Right lobe of liver (tissue), 6 donors: ENCODE measurements at regions not wholly inside any gene's neighbourhood (a gene's known extent, or its start where the extent isn't known, plus 50 kb on each side); places are given as distances from the start of the nearest gene placed in this dataset.

Experiments
- ATAC-seq, 4 donors: fragments of 200-7000 bp; cut with Tn5 transposase; one replicate each; pipeline ENCODE4 v1.9.1; 2020; ENCODE audit warnings: mild to moderate bottlenecking in 4 of 4, moderate library complexity in 4 of 4
- DNase-seq, 3 donors: peaks; one replicate each; pipeline ENCODE4 v3.0.0-alpha.2; 2020
- H3K27ac ChIP-seq, 3 donors: fragments of 200-600 bp; one replicate each; pipeline ENCODE4 v1.8.0; 2022
- H3K27me3 ChIP-seq, 2 donors: fragments of 200-600 bp; one replicate each; pipeline ENCODE4 v1.8.0; 2022
- H3K36me3 ChIP-seq, 4 donors: fragments of 200-600 bp; sonication (generic) in 1 of 4; one replicate each; pipeline versions ENCODE4 v1.5.1 to v1.8.0; 2017 to 2022; ENCODE audit warnings: control low read depth in 1 of 4
- H3K4me1 ChIP-seq, 4 donors: fragments of 200-600 bp; sonication (generic) in 1 of 4; one replicate each; pipeline versions ENCODE4 v1.5.1 to v1.8.0; 2017 to 2022; ENCODE audit warnings: control low read depth in 1 of 4
- H3K4me3 ChIP-seq, 3 donors: fragments of 200-600 bp; one replicate each; pipeline ENCODE4 v1.8.0; 2022
- H3K9me3 ChIP-seq, 4 donors: fragments of 200-600 bp; sonication (generic) in 1 of 4; one replicate each; pipeline versions ENCODE4 v1.5.1 to v1.8.0; 2017 to 2022; ENCODE audit warnings: control low read depth in 1 of 4
- POLR2A ChIP-seq: fragments of 450-650 bp; IDR thresholded peaks from one replicate; pipeline ENCODE4 v1.6.1; 2017; ENCODE audit warnings: antibody characterized with exemption, mild to moderate bottlenecking
- WGBS: methylation state at CpG from one replicate; pipeline ENCODE4 v1.1.6; 2018; ENCODE audit warnings: low coverage, low lambda C conversion rate; ENCODE audit not compliant: insufficient coverage; ENCODE audit errors: missing lambda C conversion rate; 5-methylcytosine and 5-hydroxymethylcytosine counted together
- intact Hi-C, 2 donors: fragments of 100-400 bp; cut with DNase I; formaldehyde crosslinking; loops; one replicate each; pipeline versions ENCODE4 v1.11.2 to v1.14.1; 2022
- TF ChIP-seq, protein P1 (sequence below), 4 donors: fragments of 200-600 bp in 3 of 4; fragments of 450-650 bp in 1 of 4; IDR thresholded peaks; one replicate each; pipeline versions ENCODE4 v1.5.1 to v1.8.0; 2016 to 2022; ENCODE audit warnings: antibody characterized with exemption in 4 of 4, mild to moderate bottlenecking in 2 of 4
- donor health status: DM: no; HTN: yes; CAD: no.
- donor health status: DM: no; HTN: no; CAD: no.
- donor health status: DM: no; HTN: no; CAD: no.
- donor health status: DM: no; HTN: yes; CAD: no.
- donor health status: DM: no; HTN: yes; CAD: no.

DNA sequence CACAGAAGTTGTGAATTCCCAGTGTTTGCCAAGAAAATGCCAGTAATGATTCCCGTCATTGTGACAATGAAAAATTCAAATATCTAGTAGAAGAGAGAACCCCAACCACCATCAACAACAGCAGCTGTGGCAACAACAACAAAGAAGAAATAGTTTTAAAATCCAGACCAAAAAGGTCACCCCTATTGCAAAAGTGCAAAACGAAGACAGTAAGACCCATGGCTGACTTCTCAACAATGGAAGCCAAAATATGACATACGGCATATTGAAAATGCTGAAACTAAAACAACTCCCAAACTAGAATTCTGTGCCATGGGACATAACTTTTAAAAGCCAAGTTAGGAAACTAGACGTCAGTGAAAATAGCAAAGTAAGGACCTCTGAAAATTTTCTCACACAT lies 270.6 kb downstream of the IRX2 start:
- no peaks in the 10 kb centered on the region for H3K36me3 ChIP-seq
- peaks cover 0 to 3% (median 0%) of the 10 kb centered on the region in 4 donors for H3K9me3 ChIP-seq
- H3K27me3 ChIP-seq = no peaks in the 10 kb centered on the region
- no peak overlapping the region for H3K27ac ChIP-seq
- ATAC-seq (no peak), DNase-seq (no peak)
- TF ChIP-seq, protein P1, sequence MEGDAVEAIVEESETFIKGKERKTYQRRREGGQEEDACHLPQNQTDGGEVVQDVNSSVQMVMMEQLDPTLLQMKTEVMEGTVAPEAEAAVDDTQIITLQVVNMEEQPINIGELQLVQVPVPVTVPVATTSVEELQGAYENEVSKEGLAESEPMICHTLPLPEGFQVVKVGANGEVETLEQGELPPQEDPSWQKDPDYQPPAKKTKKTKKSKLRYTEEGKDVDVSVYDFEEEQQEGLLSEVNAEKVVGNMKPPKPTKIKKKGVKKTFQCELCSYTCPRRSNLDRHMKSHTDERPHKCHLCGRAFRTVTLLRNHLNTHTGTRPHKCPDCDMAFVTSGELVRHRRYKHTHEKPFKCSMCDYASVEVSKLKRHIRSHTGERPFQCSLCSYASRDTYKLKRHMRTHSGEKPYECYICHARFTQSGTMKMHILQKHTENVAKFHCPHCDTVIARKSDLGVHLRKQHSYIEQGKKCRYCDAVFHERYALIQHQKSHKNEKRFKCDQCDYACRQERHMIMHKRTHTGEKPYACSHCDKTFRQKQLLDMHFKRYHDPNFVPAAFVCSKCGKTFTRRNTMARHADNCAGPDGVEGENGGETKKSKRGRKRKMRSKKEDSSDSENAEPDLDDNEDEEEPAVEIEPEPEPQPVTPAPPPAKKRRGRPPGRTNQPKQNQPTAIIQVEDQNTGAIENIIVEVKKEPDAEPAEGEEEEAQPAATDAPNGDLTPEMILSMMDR (IDR thresholded peaks at IDR 0.05) = no peak
- no peak for TF ChIP-seq POLR2A
- intact Hi-C loops = no loop called here
- WGBS = 38% methylated on average over 4 of the region's 4 CpGs
- H3K4me3 ChIP-seq = no peak overlapping the region
- H3K4me1 ChIP-seq = no peaks in the 10 kb centered on the region

DNA sequence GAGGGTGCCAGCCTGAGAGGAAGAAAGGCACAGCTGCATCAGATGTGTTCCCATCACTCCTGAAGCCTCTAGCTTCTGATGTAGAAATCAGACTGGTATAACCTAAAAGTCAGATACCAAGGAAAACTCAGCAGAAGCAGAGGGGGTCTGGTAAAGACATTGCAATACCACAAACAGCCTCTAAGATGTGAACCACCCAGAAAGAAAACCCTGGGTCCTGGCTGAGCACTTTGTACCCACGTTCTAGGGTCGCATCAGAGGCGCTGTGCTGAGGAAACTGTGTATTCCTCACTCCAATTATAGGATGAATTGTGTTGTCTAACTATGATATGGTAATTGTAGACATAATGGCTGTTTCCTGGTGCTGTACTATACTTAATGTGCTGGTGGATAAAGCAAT lies 275.6 kb downstream of the IRX2 start:
- intact Hi-C loops = no loop called here
- WGBS = 51% methylated on average over 3 of the region's 3 CpGs
- H3K9me3 ChIP-seq = no peaks in the 10 kb centered on the region

DNA sequence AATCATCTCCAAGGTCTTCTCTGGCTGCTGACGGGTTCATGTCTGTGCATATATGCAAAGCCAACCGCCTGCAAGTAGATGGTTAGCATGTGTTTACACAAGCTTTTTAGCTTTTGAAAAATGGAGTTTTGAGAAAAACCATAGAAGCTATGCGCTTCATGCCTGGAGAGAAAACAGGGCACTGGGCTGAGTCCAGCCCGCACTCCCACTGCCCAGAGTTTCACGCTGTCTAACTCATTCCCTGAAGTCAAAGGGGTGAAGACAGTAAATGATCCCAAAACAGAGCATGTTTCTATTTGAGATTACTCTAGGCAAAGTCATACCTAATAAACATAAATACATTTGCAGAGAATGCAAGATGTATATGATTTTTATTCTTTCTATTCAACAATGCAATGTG lies 278.8 kb downstream of the IRX2 start:
- WGBS = 83% methylated on average over 5 of the region's 5 CpGs

More for the DNA sequence above, 275.6 kb downstream of the IRX2 start:
- Histone ChIP-seq H3K36me3 (no peaks in the 10 kb centered on the region), H3K4me3 (no peak overlapping the region), H3K27me3 (no peaks in the 10 kb centered on the region), H3K27ac (no peak overlapping the region), H3K4me1 (no peaks in the 10 kb centered on the region)
- TF ChIP-seq POLR2A = no peak
- TF ChIP-seq, protein P1 (IDR thresholded peaks at IDR 0.05) = no peak
- no peak for DNase-seq
- no peak for ATAC-seq

DNA sequence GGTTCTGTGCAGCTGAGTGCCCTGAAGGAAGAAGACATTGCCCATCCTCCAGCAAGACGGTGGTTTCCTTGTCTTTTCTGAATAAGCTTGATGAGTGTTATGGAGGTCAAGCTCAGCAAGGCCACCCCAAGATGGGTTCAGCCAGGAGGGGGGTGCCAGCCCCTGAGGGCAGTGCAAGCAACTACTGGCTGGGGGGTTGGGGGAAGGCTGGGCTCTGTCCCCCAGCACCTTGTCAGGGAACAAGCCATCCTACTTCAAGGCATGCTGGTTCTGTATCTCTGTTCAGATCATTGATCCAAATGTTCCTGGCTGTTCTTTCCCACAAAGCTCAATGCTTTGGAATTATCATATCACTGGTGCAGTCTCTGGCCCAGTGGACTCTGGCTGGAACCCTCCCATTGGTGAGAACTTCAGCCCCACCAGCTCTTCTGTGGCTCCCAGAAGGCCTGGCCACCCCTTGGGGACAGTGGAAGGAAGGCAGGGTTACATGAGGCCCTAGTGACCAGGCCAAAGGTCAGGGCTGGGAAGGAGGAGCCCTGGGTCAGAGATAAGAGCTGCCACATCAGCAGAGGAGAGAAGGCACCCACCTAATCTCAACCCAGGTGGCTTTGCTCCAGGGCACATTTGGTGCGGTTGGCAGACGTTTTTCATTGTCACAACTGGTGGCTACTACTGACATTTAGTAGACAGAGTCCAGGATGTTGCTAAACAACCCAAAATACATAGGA lies 280.2 kb downstream of the IRX2 start:
- H3K36me3 ChIP-seq = no peaks in the 10 kb centered on the region
- no peaks in the 10 kb centered on the region for H3K9me3 ChIP-seq
- ATAC-seq (no peak), DNase-seq (no peak)
- TF ChIP-seq, protein P1 (IDR thresholded peaks at IDR 0.05) = no peak
- no peak for TF ChIP-seq POLR2A
- intact Hi-C loops = no loop called here
- no peaks in the 10 kb centered on the region for H3K27me3 ChIP-seq
- no peaks in the 10 kb centered on the region for H3K4me1 ChIP-seq
- no peak overlapping the region for H3K27ac ChIP-seq
- H3K4me3 ChIP-seq = no peak overlapping the region
- WGBS = 47% methylated on average over 3 of the region's 3 CpGs

More for the DNA sequence above, 278.8 kb downstream of the IRX2 start:
- no peaks in the 10 kb centered on the region for H3K9me3 ChIP-seq
- no peak overlapping the region for H3K27ac ChIP-seq
- no peak for DNase-seq
- no peak overlapping the region for H3K4me3 ChIP-seq
- intact Hi-C loops = no loop called here
- no peaks in the 10 kb centered on the region for H3K27me3 ChIP-seq
- TF ChIP-seq, protein P1 (IDR thresholded peaks at IDR 0.05) = no peak
- no peak for TF ChIP-seq POLR2A
- no peaks in the 10 kb centered on the region for H3K36me3 ChIP-seq
- ATAC-seq = no peak
- no peaks in the 10 kb centered on the region for H3K4me1 ChIP-seq
